ENCODE measurements at regions not wholly inside any gene's neighbourhood (a gene's known extent, or its start where the extent isn't known, plus 50 kb on each side); places are given as distances from the start of the nearest gene placed in this dataset.

DNA sequence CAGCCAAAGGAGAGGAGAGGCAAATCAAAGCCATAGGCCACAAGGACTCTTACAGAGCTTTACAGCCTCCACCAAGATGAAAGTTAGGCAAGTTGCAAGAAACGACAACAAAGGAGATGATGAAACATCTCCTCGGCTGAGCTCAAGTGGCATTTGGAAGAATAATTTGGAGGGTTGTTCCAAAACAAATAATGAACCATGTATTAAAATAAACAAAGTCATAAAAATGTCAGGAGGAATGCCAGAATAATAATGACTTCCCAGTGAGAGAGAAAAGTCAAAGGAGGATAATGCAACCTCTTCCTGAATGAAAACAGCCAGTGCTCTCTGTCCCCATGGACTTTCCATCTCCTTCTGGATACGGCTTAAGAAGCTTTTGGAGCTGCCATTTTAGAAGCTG, 371.4 kb upstream of the ID4 start:
- no peak for TF ChIP-seq POLR2A (IDR thresholded peaks at IDR 0.05; ENCODE audit: borderline replicate concordance, extremely low read depth, insufficient read depth, insufficient read length)
- no peak for TF ChIP-seq RAD21 (IDR thresholded peaks at IDR 0.05; ENCODE audit: low read depth)
- TF ChIP-seq, protein P1, sequence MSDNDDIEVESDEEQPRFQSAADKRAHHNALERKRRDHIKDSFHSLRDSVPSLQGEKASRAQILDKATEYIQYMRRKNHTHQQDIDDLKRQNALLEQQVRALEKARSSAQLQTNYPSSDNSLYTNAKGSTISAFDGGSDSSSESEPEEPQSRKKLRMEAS (IDR thresholded peaks at IDR 0.05), result no peak
- TF ChIP-seq EZH2 (IDR thresholded peaks at IDR 0.05), result no peak
- TF ChIP-seq, protein P2, sequence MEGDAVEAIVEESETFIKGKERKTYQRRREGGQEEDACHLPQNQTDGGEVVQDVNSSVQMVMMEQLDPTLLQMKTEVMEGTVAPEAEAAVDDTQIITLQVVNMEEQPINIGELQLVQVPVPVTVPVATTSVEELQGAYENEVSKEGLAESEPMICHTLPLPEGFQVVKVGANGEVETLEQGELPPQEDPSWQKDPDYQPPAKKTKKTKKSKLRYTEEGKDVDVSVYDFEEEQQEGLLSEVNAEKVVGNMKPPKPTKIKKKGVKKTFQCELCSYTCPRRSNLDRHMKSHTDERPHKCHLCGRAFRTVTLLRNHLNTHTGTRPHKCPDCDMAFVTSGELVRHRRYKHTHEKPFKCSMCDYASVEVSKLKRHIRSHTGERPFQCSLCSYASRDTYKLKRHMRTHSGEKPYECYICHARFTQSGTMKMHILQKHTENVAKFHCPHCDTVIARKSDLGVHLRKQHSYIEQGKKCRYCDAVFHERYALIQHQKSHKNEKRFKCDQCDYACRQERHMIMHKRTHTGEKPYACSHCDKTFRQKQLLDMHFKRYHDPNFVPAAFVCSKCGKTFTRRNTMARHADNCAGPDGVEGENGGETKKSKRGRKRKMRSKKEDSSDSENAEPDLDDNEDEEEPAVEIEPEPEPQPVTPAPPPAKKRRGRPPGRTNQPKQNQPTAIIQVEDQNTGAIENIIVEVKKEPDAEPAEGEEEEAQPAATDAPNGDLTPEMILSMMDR (IDR thresholded peaks at IDR 0.05 in 2 of 3, conservative IDR thresholded peaks at IDR 0.05 in 1 of 3; ENCODE audit: borderline replicate concordance in 1 of 3, insufficient read depth in 1 of 3, low read depth in 2 of 3, low read length in 2 of 3), result no peak
- no peak for TF ChIP-seq JUND (IDR thresholded peaks at IDR 0.05)
- no peak for TF ChIP-seq ZNF274 (IDR thresholded peaks at IDR 0.05; ENCODE audit: low read depth, low read length)
- TF ChIP-seq SRF (IDR thresholded peaks at IDR 0.05; ENCODE audit: low read depth), result no peak
- no peak for TF ChIP-seq POLR2AphosphoS5 (IDR thresholded peaks at IDR 0.05; ENCODE audit: low read depth, low read length)
- no peak for TF ChIP-seq CEBPB (IDR thresholded peaks at IDR 0.05; ENCODE audit: low read depth)
- TF ChIP-seq, protein P3, sequence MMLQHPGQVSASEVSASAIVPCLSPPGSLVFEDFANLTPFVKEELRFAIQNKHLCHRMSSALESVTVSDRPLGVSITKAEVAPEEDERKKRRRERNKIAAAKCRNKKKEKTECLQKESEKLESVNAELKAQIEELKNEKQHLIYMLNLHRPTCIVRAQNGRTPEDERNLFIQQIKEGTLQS (IDR thresholded peaks at IDR 0.05), result no peak
- no peak for TF ChIP-seq SIN3A (IDR thresholded peaks at IDR 0.05; ENCODE audit: low read depth)
